WTC11 (cell line): ENCODE measurements at regions not wholly inside any gene's neighbourhood (a gene's known extent, or its start where the extent isn't known, plus 50 kb on each side); places are given as distances from the start of the nearest gene placed in this dataset.
"Not testable (repeated sequence)": the region's sequence is repeated elsewhere in the genome, so short reads cannot be mapped to it uniquely, and the experiment has no call there.

Experiments used
- ATAC-seq: fragments of 200-7000 bp; cut with Tn5 transposase; 2 replicates; pipeline ENCODE4 v1.10.0; 2021; ENCODE audit warnings: mild to moderate bottlenecking, moderate library complexity
- CTCF ChIA-PET: fragments of 300-600 bp; sonication (Branson Sonifier 250); formaldehyde crosslinking; loops from one replicate; lab custom pipeline; 2021; ENCODE audit warnings: antibody characterized with exemption; lab: Charles Lee
- POLR2A ChIA-PET: fragments of 350-600 bp; sonication (Branson Sonifier 250); formaldehyde crosslinking; loops from one replicate; lab custom pipeline; 2021; ENCODE audit warnings: antibody characterized with exemption; lab: Charles Lee
- DNase-seq: peaks from one replicate; pipeline ENCODE4 v3.0.0; 2021; ENCODE audit warnings: low spot score
- H3K27ac Mint-ChIP-seq: 2 replicates; pipeline ENCODE4 v1.8.0; 2021; ENCODE audit warnings: mixed read lengths
- H3K27me3 Mint-ChIP-seq: 2 replicates; pipeline ENCODE4 v1.8.0; 2021; ENCODE audit warnings: low read depth, mild to moderate bottlenecking, moderate library complexity, mixed read lengths
- H3K36me3 Mint-ChIP-seq: 2 replicates; pipeline ENCODE4 v1.8.0; 2021; ENCODE audit warnings: mixed read lengths
- H3K4me1 Mint-ChIP-seq: 2 replicates; pipeline ENCODE4 v1.8.0; 2022; ENCODE audit warnings: mixed read lengths
- H3K4me3 Mint-ChIP-seq: 2 replicates; pipeline ENCODE4 v1.8.0; 2021; ENCODE audit warnings: mild to moderate bottlenecking, moderate library complexity, mixed read lengths
- H3K9me3 Mint-ChIP-seq: 2 replicates; pipeline ENCODE4 v1.8.0; 2021; ENCODE audit warnings: mixed read lengths
- GRHL2 ChIP-seq: fragments of 250-450 bp; sonication (Bioruptor Pico); IDR thresholded peaks from 2 replicates; pipeline ENCODE4 v1.8.0; 2022; ENCODE audit warnings: mild to moderate bottlenecking, moderate library complexity; ENCODE audit not compliant: insufficient replicate concordance, severe bottlenecking
- IRF2 ChIP-seq: sonication (generic); formaldehyde crosslinking; IDR thresholded peaks from 2 replicates; pipeline ENCODE4 v1.8.0; 2022; ENCODE audit warnings: low read depth, missing genetic modification reagents, borderline replicate concordance
- JAZF1 ChIP-seq: fragments of 250-450 bp; sonication (Bioruptor Pico); IDR thresholded peaks from 2 replicates; pipeline ENCODE4 v1.9.0; 2021; ENCODE audit warnings: moderate library complexity, mild to moderate bottlenecking, inconsistent platforms
- KAT7 ChIP-seq: sonication (generic); formaldehyde crosslinking; IDR thresholded peaks from 2 replicates; pipeline ENCODE4 v1.8.1; 2023; ENCODE audit warnings: missing genetic modification reagents, mild to moderate bottlenecking, borderline replicate concordance
- NFATC4 ChIP-seq: fragments of 250-450 bp; sonication (Bioruptor Pico); IDR thresholded peaks from 2 replicates; pipeline ENCODE4 v1.9.0; 2021; ENCODE audit warnings: mild to moderate bottlenecking
- NFYB ChIP-seq: sonication (generic); formaldehyde crosslinking; conservative IDR thresholded peaks from 2 replicates; pipeline ENCODE4 v1.8.0; 2022; ENCODE audit warnings: low read depth, missing genetic modification reagents
- NR2C2 ChIP-seq: sonication (generic); formaldehyde crosslinking; IDR thresholded peaks from 2 replicates; pipeline ENCODE4 v1.8.0; 2022; ENCODE audit warnings: mild to moderate bottlenecking, missing genetic modification reagents
- SMAD4 ChIP-seq: sonication (generic); formaldehyde crosslinking; IDR thresholded peaks from 2 replicates; pipeline ENCODE4 v1.8.0; 2022; ENCODE audit warnings: mild to moderate bottlenecking, missing genetic modification reagents
- ZNF138 ChIP-seq: sonication (generic); formaldehyde crosslinking; conservative IDR thresholded peaks from 2 replicates; pipeline ENCODE4 v1.8.1; 2022; ENCODE audit warnings: mild to moderate bottlenecking, moderate library complexity, missing genetic modification reagents
- ZNF423 ChIP-seq: fragments of 250-450 bp; sonication (Bioruptor Pico); IDR thresholded peaks from 2 replicates; pipeline ENCODE4 v2.1.2; 2022; ENCODE audit warnings: mild to moderate bottlenecking, moderate library complexity
- TF ChIP-seq, protein P1 (sequence below): sonication (generic); formaldehyde crosslinking; IDR thresholded peaks from 2 replicates; pipeline ENCODE4 v1.8.1; 2023; ENCODE audit warnings: mild to moderate bottlenecking, missing genetic modification reagents, moderate library complexity
- TF ChIP-seq, protein P2 (sequence below): sonication (generic); formaldehyde crosslinking; IDR thresholded peaks from 2 replicates; pipeline ENCODE4 v1.8.0; 2022; ENCODE audit warnings: mild to moderate bottlenecking, missing genetic modification reagents
- TF ChIP-seq, protein P3 (sequence below): sonication (generic); formaldehyde crosslinking; IDR thresholded peaks from 2 replicates; pipeline ENCODE4 v1.8.0; 2023; ENCODE audit warnings: missing genetic modification reagents
- TF ChIP-seq, protein P4 (sequence below): fragments of 250-450 bp; sonication (Bioruptor Pico); IDR thresholded peaks from 2 replicates; pipeline ENCODE4 v1.9.0; 2021; ENCODE audit warnings: mild to moderate bottlenecking, borderline replicate concordance

DNA sequence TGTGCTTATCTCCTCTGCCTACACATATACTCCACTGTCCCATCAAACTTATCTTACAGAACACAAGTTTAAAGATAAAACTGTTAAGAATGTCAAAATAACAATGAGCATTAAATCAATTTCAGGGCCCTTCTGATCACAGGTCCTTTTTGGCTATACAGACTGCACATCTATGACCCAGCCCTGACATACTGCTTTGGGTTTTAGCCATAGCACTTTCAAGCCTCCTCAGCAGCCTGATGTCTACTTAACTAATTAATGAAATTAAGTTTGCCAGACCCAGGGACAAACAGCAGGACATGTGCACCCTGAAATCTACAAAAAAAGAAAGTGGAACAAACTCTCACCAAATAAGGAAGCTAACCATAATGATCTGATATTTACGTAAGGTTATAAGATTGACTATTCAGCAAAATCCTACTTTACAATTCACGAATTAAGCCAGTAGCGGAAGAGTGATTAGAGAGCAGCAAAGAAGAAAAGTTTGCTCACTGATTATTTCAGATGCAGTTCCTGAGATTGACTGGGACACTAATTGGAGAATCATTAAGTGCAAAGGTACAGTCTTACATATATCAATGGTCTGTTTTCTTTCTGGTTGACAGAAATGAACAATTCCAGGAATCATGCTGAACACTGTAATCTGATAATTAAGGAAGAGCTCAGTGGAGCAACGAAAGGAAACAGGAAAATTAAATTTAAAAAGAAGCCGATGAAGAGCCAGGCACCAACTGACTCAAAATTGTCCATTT, 669.3 kb upstream of the LRRN3 start (continued):
- TF ChIP-seq, protein P1, sequence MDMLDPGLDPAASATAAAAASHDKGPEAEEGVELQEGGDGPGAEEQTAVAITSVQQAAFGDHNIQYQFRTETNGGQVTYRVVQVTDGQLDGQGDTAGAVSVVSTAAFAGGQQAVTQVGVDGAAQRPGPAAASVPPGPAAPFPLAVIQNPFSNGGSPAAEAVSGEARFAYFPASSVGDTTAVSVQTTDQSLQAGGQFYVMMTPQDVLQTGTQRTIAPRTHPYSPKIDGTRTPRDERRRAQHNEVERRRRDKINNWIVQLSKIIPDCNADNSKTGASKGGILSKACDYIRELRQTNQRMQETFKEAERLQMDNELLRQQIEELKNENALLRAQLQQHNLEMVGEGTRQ: no peak

DNA sequence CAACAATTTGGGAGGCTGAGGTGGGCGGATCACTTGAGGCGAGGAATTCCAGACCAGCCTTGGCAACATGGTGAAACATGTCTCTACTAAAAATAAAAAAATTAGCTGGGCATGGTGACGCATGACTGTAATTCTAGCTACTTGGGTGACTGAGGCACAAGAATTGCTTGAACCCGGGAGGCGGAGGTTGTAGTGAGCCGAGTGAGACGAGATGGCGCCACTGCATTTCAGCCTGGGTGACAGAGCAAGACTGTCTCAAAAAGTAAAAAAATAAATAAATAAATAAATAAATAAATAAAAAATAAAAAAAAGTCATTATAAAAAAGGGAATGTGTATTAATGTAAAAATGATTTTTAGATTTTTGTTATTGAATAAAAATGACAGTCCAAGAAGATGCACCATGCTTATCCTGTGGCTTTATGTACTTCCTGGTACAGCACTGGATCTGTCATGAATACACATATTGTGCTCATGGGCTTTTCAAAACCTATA, 658.8 kb upstream of the LRRN3 start:
- no peak for ATAC-seq
- no peak overlapping the region for H3K4me3 Mint-ChIP-seq
- H3K4me1 Mint-ChIP-seq: no peaks in the 10 kb centered on the region
- H3K9me3 Mint-ChIP-seq: peaks cover 3% of the 10 kb centered on the region; the same call in 1 of the 2 replicates
- no peaks in the 10 kb centered on the region for H3K27me3 Mint-ChIP-seq
- POLR2A ChIA-PET: no interaction called here
- H3K27ac Mint-ChIP-seq: no peak overlapping the region
- no peaks in the 10 kb centered on the region for H3K36me3 Mint-ChIP-seq
- no peak for TF ChIP-seq NFYB
- TF ChIP-seq SMAD4 (CRISPR knock-in tag): no peak
- no peak for TF ChIP-seq JAZF1 (CRISPR knock-in tag)
- TF ChIP-seq GRHL2 (CRISPR knock-in tag): no peak
- TF ChIP-seq, protein P2, sequence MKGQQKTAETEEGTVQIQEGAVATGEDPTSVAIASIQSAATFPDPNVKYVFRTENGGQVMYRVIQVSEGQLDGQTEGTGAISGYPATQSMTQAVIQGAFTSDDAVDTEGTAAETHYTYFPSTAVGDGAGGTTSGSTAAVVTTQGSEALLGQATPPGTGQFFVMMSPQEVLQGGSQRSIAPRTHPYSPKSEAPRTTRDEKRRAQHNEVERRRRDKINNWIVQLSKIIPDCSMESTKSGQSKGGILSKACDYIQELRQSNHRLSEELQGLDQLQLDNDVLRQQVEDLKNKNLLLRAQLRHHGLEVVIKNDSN (CRISPR knock-in tag): no peak
- TF ChIP-seq, protein P3, sequence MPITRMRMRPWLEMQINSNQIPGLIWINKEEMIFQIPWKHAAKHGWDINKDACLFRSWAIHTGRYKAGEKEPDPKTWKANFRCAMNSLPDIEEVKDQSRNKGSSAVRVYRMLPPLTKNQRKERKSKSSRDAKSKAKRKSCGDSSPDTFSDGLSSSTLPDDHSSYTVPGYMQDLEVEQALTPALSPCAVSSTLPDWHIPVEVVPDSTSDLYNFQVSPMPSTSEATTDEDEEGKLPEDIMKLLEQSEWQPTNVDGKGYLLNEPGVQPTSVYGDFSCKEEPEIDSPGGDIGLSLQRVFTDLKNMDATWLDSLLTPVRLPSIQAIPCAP: no peak
- TF ChIP-seq IRF2 (CRISPR knock-in tag): no peak
- TF ChIP-seq NFATC4 (CRISPR knock-in tag): no peak
- no peak for TF ChIP-seq KAT7 (CRISPR knock-in tag)
- no peak for TF ChIP-seq NR2C2 (CRISPR knock-in tag)
- TF ChIP-seq, protein P4, sequence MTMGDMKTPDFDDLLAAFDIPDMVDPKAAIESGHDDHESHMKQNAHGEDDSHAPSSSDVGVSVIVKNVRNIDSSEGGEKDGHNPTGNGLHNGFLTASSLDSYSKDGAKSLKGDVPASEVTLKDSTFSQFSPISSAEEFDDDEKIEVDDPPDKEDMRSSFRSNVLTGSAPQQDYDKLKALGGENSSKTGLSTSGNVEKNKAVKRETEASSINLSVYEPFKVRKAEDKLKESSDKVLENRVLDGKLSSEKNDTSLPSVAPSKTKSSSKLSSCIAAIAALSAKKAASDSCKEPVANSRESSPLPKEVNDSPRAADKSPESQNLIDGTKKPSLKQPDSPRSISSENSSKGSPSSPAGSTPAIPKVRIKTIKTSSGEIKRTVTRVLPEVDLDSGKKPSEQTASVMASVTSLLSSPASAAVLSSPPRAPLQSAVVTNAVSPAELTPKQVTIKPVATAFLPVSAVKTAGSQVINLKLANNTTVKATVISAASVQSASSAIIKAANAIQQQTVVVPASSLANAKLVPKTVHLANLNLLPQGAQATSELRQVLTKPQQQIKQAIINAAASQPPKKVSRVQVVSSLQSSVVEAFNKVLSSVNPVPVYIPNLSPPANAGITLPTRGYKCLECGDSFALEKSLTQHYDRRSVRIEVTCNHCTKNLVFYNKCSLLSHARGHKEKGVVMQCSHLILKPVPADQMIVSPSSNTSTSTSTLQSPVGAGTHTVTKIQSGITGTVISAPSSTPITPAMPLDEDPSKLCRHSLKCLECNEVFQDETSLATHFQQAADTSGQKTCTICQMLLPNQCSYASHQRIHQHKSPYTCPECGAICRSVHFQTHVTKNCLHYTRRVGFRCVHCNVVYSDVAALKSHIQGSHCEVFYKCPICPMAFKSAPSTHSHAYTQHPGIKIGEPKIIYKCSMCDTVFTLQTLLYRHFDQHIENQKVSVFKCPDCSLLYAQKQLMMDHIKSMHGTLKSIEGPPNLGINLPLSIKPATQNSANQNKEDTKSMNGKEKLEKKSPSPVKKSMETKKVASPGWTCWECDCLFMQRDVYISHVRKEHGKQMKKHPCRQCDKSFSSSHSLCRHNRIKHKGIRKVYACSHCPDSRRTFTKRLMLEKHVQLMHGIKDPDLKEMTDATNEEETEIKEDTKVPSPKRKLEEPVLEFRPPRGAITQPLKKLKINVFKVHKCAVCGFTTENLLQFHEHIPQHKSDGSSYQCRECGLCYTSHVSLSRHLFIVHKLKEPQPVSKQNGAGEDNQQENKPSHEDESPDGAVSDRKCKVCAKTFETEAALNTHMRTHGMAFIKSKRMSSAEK (CRISPR knock-in tag): no peak
- no peak for TF ChIP-seq ZNF423 (CRISPR knock-in tag)
- no peak for TF ChIP-seq ZNF138 (CRISPR knock-in tag)
- TF ChIP-seq, all 79 proteins: peak for 0
- CTCF ChIA-PET: interaction anchor here (1.3 kb wide), 1 partner anchor 10 kb away, joined by 5 read pairs; no protein-coding TSS in a partner anchor
- DNase-seq: no peak

DNA sequence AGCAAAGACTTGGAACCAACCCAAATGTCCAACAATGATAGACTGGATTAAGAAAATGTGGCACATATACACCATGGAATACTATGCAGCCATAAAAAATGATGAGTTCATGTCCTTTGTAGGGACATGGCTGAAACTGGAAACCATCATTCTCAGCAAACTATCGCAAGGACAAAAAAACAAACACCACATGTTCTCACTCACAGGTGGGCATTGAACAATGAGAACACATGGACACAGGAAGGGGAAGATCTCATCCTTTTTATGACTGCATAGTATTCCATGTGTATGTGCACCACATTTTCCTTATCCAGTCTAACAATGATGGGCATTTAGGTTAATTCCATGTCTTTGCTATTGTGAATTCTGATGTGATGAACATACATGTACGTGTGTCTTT, 652.0 kb upstream of the LRRN3 start:
- H3K4me1 Mint-ChIP-seq, H3K27ac Mint-ChIP-seq, CTCF ChIA-PET, ATAC-seq, H3K36me3 Mint-ChIP-seq, H3K9me3 Mint-ChIP-seq, H3K27me3 Mint-ChIP-seq, POLR2A ChIA-PET, DNase-seq, H3K4me3 Mint-ChIP-seq: not testable (repeated sequence)
